Renal cortex interstitium (tissue), 11 donors: ENCODE measurements at regions not wholly inside any gene's neighbourhood (a gene's known extent, or its start where the extent isn't known, plus 50 kb on each side); places are given as distances from the start of the nearest gene placed in this dataset.

Experiments used
- DNase-seq, 11 donors: peaks; one replicate each; pipeline ENCODE4 v3.0.0-alpha.2; 2013; ENCODE audit warnings: low read depth in 9 of 11, low spot score in 4 of 11; ENCODE audit errors: extremely low read depth in 1 of 11

DNA sequence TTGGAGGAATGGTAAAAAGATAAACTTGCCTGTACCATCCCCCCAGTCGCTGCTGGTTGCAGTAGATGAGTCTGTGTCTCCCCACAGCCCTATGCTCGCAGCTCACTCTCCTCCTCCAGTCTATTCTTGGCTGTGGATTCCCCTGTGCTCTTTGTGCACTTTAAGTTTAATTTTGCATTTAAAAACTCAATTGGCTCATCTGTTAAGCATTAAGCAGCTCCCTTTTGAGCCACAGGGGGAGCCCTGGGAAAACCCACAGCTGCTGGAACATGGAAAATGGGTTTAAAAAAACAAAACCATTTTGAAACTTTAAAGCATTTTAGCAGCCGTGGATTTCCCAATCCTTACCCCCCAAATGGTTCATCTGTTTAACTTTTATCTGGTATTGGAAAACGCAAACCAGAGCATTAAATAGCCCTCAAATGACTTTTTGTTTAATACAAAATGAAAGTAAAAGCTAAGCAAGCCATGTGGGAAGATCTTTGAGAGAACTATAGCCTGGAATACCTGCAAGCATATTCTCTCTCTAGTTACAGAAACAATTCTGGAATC, 536.9 kb downstream of the ZIC1 start:
- DNase-seq: peak in 3 of 11 donors; percentile 3 to 15 (median 4)

DNA sequence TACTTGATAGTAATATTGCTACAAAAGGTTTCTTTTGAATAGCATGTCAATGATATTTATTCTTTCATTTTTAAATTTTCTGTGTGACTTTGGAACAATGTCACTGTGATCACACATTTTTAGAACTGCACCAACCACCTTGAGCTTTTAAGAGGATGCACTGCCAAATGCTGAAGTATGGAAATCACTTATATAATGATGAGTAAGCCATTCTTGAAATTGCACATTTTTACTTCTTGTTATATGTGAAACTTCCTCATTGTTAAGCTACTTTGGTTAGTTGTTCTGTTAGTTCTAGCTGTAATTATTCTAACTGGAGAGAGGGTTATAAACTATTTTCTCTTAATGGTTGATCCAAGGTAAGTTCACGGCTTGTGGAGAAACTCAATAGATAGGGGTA, 547.5 kb downstream of the ZIC1 start:
- DNase-seq: no peak

DNA sequence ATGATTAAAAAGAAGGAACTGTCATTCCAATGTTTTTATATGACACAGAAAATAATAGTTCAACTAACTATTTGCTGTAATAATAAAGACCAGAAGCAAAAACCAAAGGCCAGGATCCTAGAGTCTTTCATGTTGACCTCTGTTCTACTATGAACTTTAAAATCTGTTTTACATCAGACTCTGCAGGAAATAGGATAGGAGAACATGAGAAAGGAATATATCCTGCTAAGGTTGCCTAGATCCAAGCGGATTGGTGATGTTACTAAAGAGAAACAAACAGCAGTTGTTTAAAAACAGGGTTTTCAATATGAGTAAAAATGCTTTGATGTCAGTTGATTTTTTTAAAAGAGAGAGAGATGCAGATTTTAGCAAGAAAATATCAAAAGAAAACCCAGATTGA, 549.6 kb downstream of the ZIC1 start:
- no peak for DNase-seq

DNA sequence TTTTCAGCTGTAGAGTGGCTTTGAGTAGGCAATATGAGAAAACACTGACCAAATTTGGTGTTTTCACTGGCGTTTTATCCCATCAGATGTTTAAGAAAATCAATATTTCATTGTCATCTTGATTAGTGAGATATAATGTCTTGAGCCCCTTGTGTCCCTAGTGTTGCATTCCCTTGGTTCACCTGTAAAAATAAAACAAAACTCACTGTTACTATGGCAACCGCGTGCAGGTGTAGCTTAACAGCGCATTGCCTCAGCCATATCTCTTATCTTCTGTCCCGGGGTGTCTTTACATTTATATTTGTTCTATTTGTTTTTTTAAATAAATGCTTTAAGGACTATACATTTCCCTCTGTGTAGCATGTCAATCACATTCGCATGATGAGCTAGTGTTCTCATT, 551.6 kb downstream of the ZIC1 start:
- DNase-seq: no peak

DNA sequence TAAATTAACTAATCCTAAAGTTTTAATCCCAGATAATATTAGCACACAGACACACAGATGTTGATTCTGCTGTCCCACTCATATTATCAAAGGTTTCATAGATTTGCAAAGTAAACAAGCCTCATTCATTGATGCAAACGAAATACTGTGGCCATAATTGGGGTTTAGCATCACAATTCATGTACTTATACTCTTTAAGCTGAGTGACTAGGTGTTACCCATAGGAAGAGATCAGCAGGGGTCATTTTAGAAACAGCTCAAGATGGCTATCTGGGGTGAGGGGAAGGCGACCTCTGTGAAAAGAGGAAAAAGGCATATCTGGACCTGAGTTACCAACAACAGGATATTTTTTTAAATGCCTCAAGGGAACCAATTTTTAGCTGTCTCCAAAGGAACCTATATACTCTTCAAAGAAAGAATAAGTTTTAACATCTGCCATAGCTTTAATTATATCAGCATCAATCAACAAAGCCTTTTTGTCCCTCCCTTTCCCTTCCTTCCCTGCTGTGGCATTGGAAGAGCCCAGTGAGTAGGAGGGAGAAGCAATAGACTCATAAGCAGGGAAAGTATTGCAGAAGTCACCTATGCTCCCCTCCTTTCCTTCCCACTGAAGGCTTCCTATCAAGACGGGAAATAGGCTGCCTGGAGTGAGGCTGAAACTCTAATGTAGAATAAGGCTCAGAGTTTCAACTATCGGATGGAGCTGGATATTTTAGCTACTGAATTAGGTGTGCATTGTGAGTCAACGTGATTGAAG, 553.4 kb downstream of the ZIC1 start:
- no peak for DNase-seq

DNA sequence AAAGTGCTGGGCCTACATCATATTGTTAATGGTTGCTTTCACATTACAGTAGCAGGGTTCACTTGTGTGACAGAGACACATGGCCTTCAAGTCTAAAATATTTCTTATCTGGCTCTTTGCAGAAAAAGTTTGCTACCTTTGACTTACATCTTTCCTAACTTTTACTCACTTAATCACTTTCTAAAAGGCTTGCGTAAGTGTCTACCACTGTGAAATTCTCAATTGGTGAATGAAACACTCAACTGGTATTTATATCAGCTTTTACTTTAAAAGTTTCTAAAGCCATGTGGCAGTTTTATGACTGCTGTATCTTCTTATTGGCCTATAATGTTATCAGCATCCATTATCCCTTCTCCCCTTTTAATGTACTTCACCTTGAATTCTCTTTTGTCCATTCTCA, 554.5 kb downstream of the ZIC1 start:
- DNase-seq: no peak

DNA sequence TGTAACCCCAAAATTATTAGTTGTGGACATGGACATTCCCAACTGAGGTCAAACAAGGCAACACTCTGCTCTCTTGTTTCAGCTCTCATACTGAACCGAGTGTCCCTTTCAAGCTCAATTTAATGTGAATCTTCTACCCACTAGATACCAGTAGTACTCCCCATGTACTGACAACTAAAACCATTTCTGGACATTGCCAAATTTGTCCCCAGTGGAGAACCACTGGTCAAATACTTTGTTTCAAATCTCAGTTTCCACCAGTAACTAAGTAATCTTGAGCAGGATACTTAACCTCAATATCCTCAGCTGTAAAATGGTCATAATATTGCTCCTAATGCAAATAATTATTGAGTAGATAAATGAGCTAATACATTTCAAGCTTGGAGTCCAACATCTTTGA, 566.0 kb downstream of the ZIC1 start:
- DNase-seq: no peak

DNA sequence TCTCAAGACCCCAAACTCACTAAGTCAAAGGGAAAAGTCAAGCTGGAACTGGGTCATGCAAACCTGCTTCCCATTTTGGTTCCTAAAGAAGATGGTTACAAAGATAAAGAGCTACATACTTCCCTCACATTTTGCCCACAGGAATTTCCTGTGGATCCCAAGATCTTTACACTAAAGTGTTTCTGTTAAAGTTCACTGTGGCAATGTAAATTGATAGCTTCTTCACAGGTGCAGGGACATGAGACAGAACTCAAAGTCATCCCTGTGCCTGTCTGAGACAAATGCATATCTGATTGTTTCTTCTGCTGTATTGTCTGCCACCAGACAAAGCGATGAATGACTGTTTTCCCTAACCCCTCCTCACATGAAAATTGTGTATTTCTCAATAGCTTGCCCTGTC, 567.8 kb downstream of the ZIC1 start:
- DNase-seq: no peak

DNA sequence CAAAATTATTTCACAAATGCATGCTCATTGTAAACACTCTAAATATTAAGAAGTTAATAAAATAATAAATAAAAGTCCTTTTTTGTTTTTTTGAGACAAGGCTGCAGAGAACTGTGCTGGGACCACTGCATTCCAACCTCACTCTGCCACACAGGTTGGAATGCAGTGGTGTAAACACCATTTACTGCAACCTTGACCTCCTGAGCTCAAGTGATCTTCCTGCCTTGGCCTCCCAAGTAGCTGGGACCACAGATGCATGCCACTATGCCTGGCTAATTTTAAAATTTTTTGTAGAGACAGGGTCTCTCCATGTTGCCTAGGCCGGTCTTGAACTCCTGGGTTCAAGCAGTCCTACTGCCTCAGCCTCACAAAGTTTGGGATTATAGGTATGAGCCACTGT, 578.4 kb downstream of the ZIC1 start:
- DNase-seq: no peak

DNA sequence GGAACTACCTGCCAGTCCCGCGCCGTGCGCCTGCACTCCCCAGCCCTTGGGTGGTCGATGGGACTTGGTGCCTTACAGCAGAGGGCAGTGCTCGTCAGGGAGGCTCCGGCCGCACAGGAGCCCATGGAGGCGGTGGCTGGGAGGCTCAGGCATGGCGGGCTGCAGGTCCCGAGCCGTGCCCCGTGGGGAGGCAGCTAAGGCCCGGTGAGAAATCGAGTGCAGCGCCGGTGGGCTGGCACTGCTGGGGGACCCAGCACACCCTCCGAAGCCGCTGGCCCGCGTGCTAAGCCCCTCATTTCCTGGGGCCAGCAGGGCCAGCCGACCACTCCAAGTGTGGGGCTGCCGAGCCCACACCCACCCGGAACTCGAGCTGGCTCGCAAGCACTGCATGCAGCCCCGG, 580.2 kb downstream of the ZIC1 start:
- no peak for DNase-seq

DNA sequence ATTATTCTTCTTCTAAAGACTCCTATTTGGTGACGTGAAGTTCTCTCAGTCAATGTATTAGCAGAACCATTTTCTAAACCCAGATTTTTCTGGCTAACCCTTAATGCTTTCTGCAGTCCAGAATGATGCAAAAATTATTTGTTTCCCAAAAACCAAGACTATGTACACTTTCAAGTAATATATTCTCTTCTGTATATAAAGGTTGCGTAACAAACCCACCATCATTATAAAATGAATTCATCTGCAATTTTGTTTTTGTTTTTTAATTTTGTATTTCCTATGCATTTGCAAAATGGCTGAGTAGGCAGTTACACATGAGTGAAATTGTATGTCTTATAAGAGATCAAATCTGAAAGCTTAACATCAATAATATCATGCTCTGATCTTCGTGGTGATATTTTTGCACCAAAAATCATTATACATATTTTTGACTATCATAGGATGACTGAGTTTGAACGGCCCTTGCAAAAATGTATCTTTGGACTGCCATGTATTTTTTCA, 593.6 kb downstream of the ZIC1 start:
- DNase-seq: no peak

DNA sequence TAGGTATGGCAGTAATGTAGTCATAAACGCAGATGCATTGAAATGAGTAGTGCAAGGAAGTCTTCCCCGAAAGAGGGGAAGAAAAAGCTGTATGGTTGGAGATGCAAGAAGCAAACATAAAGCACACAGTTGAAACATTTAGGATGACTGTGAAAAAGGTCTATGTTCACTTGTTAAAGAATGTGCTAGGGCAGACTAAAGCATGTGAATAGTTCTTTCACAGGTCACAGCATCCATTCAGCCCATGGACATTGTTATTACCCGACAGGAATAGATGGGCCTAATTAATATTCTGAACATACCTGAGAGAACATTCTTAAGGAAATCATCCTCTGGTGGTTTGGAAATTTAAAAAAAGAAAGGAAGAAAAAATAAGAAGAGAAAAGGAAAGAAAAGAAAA, 595.2 kb downstream of the ZIC1 start:
- DNase-seq: no peak

DNA sequence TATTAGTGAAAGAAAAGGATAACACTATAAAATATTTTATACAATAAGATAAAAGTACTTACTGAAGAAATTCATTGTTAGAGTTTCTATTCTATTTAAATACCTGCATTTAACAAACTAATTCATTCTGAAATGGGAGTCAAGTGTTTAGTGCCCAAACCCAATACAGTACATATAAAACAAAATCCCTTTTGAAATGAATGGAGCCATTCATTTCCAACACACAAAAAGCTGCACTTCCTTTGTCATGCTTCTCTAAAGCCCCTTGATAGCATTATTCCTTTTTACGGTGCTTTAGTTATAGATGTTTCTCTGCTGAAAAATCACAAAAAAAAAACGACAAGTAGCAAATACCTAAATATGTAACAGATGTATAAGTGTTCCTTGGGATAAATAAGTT, 596.3 kb downstream of the ZIC1 start:
- no peak for DNase-seq

DNA sequence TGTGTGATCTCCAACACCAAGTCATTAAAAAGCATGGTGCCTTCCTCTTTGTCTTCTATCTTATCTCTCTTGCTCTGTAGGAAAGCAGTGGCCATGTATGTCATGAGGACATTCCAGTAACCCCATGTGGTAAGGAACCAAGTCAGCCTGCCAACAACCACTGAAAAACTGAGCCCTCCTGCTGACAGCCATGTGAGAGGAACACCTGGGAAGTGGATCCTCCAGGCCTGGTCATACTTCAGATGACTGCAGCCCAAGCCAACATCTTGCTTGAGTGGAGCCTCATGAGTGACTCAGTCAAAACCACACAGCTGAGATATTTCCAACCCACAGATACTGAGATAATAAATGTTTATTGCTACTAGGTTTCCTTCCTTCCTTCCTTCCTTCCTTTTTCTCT, 597.3 kb downstream of the ZIC1 start:
- no peak for DNase-seq

DNA sequence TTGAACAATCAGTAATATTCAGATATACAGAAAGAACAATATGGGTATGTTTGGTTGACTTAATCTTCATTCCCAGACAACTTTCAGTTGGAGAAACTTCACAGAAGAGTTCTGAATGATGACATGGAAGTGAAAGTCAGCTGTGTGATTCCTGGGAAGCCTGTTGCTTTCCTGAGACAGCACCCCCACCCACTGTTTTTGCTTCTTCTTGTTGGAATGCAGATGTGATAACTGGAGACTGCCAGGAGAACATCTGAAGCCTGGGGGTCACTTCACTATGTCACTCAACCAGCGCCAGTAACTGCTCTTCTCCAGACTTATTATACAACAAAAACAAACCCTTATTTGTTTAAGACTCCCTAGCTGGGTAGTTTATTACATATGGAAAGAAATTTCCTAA, 599.4 kb downstream of the ZIC1 start:
- DNase-seq: no peak

DNA sequence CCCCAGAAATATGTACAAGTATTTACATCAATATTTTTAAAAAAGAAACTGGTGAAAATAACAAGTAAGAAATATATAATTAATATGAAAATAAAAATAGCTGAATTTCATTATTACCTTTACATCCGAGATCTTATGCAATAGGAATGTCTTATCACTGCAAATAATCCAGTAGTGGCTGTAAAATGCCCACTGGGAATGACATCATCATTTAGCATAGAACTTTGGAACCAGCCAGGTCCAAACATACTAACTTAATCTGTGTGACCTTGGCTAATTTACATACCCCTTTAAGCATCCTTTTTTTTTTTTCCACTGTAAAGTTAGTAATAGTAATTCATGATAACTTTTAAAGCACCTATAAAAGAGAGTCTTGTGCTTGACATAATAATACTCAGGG, 611.7 kb downstream of the ZIC1 start:
- no peak for DNase-seq

DNA sequence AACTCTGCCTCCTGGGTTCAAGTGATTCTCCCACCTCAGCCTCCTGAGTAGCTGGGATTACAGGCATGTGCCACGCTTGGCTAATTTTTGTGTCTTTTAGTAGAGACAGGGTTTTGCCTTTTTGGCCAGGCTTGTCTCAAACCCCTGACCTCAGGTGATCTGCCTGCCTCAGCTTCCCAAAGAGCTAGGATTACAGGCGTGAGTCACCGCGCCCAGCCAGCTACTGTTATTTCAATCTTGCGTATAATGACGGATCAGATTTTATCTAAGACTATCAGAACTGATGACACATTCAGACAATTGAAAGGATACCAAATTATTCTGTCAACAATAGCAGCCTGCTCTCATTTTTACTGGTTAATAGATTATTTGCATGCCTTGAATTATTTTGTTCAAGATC, 612.2 kb downstream of the ZIC1 start:
- no peak for DNase-seq

DNA sequence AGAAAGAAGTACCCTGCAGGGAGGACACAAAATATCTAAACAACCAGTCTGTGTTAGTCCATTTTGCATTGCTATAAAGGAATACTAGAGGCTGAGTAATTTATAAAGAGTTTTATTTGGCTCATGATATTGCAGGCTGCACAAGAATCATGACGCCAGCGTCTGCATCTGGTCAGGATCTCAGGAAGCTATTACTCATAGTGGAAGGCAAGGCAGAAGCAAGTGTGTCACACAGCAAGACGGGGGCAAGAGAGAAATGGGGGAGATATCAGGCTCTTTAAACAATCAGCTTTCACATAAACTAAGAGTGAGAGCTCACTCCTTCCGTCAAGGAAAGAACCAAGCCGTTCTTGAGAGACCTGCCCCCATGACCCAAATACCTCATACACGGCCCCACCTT, 614.8 kb downstream of the ZIC1 start:
- no peak for DNase-seq

DNA sequence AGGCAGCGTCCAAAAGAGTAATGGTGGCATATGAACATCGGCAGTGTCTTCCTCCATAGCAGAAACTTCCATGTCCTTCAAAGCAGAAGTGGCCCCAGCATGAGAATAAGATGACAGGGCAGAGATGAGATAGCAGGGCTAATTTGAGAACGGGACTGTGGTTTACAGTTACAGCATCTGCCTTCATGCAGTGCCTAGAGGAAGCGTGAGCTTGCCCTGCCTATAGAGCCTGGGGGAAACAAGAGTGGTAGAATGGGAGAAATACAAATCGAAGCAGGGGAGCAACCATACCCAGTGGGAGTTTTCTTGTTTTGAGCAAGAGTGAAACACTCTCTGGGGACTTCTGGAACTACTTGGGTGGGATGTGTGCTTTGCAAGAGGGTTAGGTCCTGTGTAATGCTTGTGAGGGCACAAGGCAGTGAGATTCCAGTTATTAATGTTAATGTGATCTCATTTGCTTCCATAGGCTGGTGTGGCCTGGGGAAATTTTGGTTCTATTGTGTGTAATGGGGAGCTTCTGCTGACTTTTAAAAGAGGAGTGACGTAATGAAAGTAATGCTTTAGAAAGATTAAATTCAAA, 616.9 kb downstream of the ZIC1 start:
- DNase-seq: no peak

DNA sequence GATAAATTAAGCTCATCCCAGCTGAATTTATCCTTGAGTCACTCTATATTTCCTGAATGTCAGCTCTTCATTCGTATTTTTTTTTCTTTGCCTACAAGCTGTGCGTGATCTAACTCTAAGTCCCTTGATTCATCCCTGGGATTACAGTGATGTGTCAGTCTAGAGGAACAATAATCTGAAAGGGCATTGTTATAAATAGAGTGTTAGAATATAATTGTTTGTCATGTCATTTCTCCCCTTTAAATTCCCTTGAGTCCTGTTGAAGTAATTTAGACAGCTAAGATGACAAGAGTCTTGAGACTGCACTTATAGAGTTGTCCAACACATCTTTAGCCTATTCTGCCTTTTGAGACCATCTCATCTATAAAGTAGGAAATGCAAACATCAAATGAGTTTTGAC, 621.8 kb downstream of the ZIC1 start:
- DNase-seq: no peak

DNA sequence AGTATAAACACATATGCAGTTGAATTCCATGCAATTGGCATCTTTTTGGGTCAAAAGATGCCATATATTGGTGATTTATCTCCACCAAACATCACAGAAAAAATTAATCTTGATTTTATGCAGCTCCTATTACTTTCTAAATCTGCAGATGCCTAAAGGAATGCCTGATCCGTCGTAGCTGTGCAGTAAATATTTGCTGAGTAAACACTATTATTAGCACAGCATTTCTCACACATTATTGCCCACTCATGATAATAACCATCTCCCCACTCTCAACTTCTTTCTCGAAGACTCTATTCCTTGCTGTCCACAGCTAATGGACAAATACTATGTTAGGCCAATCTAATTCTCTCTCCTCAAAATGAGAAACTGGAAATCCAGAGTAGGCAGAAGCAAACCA, 625.2 kb downstream of the ZIC1 start:
- DNase-seq: no peak
